SH-SY5Y (cell line): ENCODE measurements at regions not wholly inside any gene's neighbourhood (a gene's known extent, or its start where the extent isn't known, plus 50 kb on each side); places are given as distances from the start of the nearest gene placed in this dataset.

Experiments
- GATA2 ChIP-seq: IDR thresholded peaks from 2 replicates; pipeline ENCODE4 v1.6.1; 2011; ENCODE audit warnings: mild to moderate bottlenecking, low read depth, low read length
- GATA3 ChIP-seq: IDR thresholded peaks from 2 replicates; pipeline ENCODE4 v1.6.1; 2011; ENCODE audit warnings: low read depth, mild to moderate bottlenecking, low read length, moderate library complexity

GRCh38 chr4:128635955-128636560 lies 173.4 kb upstream of the JADE1 start:
- TF ChIP-seq GATA3 (no peak), GATA2 (no peak)

GRCh38 chr4:128635141-128635954 lies 174.2 kb upstream of the JADE1 start:
- TF ChIP-seq GATA2 = no peak
- TF ChIP-seq GATA3 = no peak

GRCh38 chr4:128633067-128633466 lies 176.4 kb upstream of the JADE1 start:
- no peak for TF ChIP-seq GATA2
- TF ChIP-seq GATA3 = no peak

GRCh38 chr4:128630871-128631270 lies 178.6 kb upstream of the JADE1 start:
- TF ChIP-seq GATA2 (no peak), GATA3 (no peak)

GRCh38 chr4:128623508-128624215 lies 185.8 kb upstream of the JADE1 start:
- no peak for TF ChIP-seq GATA2
- no peak for TF ChIP-seq GATA3

- no peak for TF ChIP-seq GATA2
Observed at GRCh38 chr4:128615197-128615596, 194.3 kb upstream of the JADE1 start.

GRCh38 chr4:128608006-128608405 lies 201.5 kb upstream of the JADE1 start:
- no peak for TF ChIP-seq GATA3
- no peak for TF ChIP-seq GATA2

- TF ChIP-seq GATA3 = no peak
- no peak for TF ChIP-seq GATA2
Observed at GRCh38 chr4:128606173-128606572, 203.3 kb upstream of the JADE1 start.

GRCh38 chr4:128604840-128605239 lies 204.7 kb upstream of the JADE1 start:
- no peak for TF ChIP-seq GATA3
- no peak for TF ChIP-seq GATA2

GRCh38 chr4:128604204-128604603 lies 205.3 kb upstream of the JADE1 start:
- TF ChIP-seq GATA3 (no peak), GATA2 (no peak)

- TF ChIP-seq GATA2 (no peak), GATA3 (no peak)
Observed at GRCh38 chr4:128603081-128603480, 206.4 kb upstream of the JADE1 start.

GRCh38 chr4:128601991-128602695 lies 207.4 kb upstream of the JADE1 start:
- TF ChIP-seq GATA2 (no peak), GATA3 (no peak)

- no peak for TF ChIP-seq GATA3
- no peak for TF ChIP-seq GATA2
Observed at GRCh38 chr4:128600996-128601871, 208.3 kb upstream of the JADE1 start.

- TF ChIP-seq GATA3 = no peak
- TF ChIP-seq GATA2 = no peak
Observed at GRCh38 chr4:128600410-128600809, 209.1 kb upstream of the JADE1 start.

- no peak for TF ChIP-seq GATA2
- TF ChIP-seq GATA3 = no peak
Observed at GRCh38 chr4:128597500-128597899, 212.0 kb upstream of the JADE1 start.
